Loucy (cell line): ENCODE measurements at regions not wholly inside any gene's neighbourhood (a gene's known extent, or its start where the extent isn't known, plus 50 kb on each side); places are given as distances from the start of the nearest gene placed in this dataset.

Source experiments
- H2AFZ ChIP-seq: fragments of 200-600 bp; sonication (generic); 2 replicates; pipeline ENCODE4 v1.6.0; 2016; ENCODE audit warnings: antibody characterized with exemption, mild to moderate bottlenecking, low read length, moderate library complexity
- H3F3A ChIP-seq: fragments of 200-600 bp; 2 replicates; pipeline ENCODE4 v1.6.0; 2016; ENCODE audit warnings: antibody characterized with exemption, low read depth, mild to moderate bottlenecking
- H3K27me3 ChIP-seq: fragments of 200-600 bp; sonication (generic); 2 replicates; pipeline ENCODE4 v1.6.1; 2014; ENCODE audit warnings: low read length, mild to moderate bottlenecking; ENCODE audit not compliant: insufficient read depth, poor library complexity, severe bottlenecking
- H3K36me3 ChIP-seq: fragments of 200-600 bp; sonication (generic); 2 replicates; pipeline ENCODE4 v1.6.1; 2016; ENCODE audit warnings: low read length; ENCODE audit not compliant: insufficient read depth
- H3K4me1 ChIP-seq: fragments of 200-600 bp; sonication (generic); 2 replicates; pipeline ENCODE4 v1.5.1; 2014; ENCODE audit warnings: low read length, mild to moderate bottlenecking; ENCODE audit not compliant: insufficient read depth, poor library complexity, severe bottlenecking
- H3K4me2 ChIP-seq: fragments of 200-600 bp; sonication (generic); 2 replicates; pipeline ENCODE4 v1.6.0; 2014; ENCODE audit warnings: antibody characterized with exemption, low read length, low read depth, mild to moderate bottlenecking; ENCODE audit not compliant: poor library complexity, severe bottlenecking
- H3K4me3 ChIP-seq: fragments of 200-600 bp; sonication (generic); 2 replicates; pipeline ENCODE4 v1.5.1; 2014; ENCODE audit warnings: low read length, mild to moderate bottlenecking, mixed read lengths; ENCODE audit not compliant: poor library complexity, severe bottlenecking
- H3K79me2 ChIP-seq: fragments of 200-600 bp; sonication (generic); 2 replicates; pipeline ENCODE4 v1.6.1; 2014; ENCODE audit warnings: low read length; ENCODE audit not compliant: insufficient read depth
- H3K9ac ChIP-seq: fragments of 200-600 bp; sonication (generic); 2 replicates; pipeline ENCODE4 v1.6.0; 2014; ENCODE audit warnings: mild to moderate bottlenecking, low read depth, low read length, moderate library complexity; ENCODE audit not compliant: poor library complexity, severe bottlenecking
- H3K9me2 ChIP-seq: fragments of 200-600 bp; sonication (generic); replicated peaks from 2 replicates; pipeline ENCODE4 v1.6.1; 2016; ENCODE audit warnings: low read depth, low read length, mixed read lengths
- H3K9me3 ChIP-seq: fragments of 200-600 bp; sonication (generic); 2 replicates; pipeline ENCODE4 v1.6.1; 2014; ENCODE audit warnings: mild to moderate bottlenecking, antibody characterized with exemption, low read length, low read depth; ENCODE audit not compliant: insufficient read depth
- H4K20me1 ChIP-seq: fragments of 200-600 bp; sonication (generic); 2 replicates; pipeline ENCODE4 v1.6.0; 2014; ENCODE audit warnings: antibody characterized with exemption, low read length, mild to moderate bottlenecking; ENCODE audit not compliant: insufficient read depth, poor library complexity, severe bottlenecking
- CTCF ChIP-seq: fragments of 200-600 bp; sonication (generic); conservative IDR thresholded peaks from 2 replicates; pipeline ENCODE4 v1.5.1; 2014; ENCODE audit warnings: mild to moderate bottlenecking, antibody characterized with exemption, low read length
- EZH2phosphoT487 ChIP-seq: fragments of 200-600 bp; IDR thresholded peaks from 2 replicates; pipeline ENCODE4 v1.6.1; 2018; ENCODE audit warnings: antibody characterized with exemption, mild to moderate bottlenecking, moderate library complexity, borderline replicate concordance

- no peak overlapping the region for H2AFZ ChIP-seq
- H3K9me3 ChIP-seq, result no peaks in the 10 kb centered on the region
- TF ChIP-seq EZH2phosphoT487, result no peak
- no peak for TF ChIP-seq CTCF
Measured at GRCh38 chr10:106392778-106393177, 771.7 kb downstream of the SORCS1 start.

GRCh38 chr10:106387063-106387462 is 777.4 kb downstream of the SORCS1 start:
- no peak overlapping the region for H3K4me2 ChIP-seq
- no peaks in the 10 kb centered on the region for H3K4me1 ChIP-seq
- no peak overlapping the region for H3K9ac ChIP-seq
- H3K79me2 ChIP-seq, result no peaks in the 10 kb centered on the region
- H3K36me3 ChIP-seq, result no peaks in the 10 kb centered on the region
- no peaks in the 10 kb centered on the region for H3K9me3 ChIP-seq
- H2AFZ ChIP-seq, result no peak overlapping the region
- no peaks in the 10 kb centered on the region for H3F3A ChIP-seq
- TF ChIP-seq EZH2phosphoT487 (no peak), CTCF (no peak)
- no peaks in the 10 kb centered on the region for H3K9me2 ChIP-seq
- no peaks in the 10 kb centered on the region for H4K20me1 ChIP-seq
- H3K27me3 ChIP-seq, result no peaks in the 10 kb centered on the region
- no peak overlapping the region for H3K4me3 ChIP-seq

More at GRCh38 chr10:106392778-106393177, 771.7 kb downstream of the SORCS1 start:
- H3K4me3 ChIP-seq, result no peak overlapping the region
- H3K4me1 ChIP-seq, result no peaks in the 10 kb centered on the region
- no peaks in the 10 kb centered on the region for H3K36me3 ChIP-seq
- no peaks in the 10 kb centered on the region for H3F3A ChIP-seq
- no peaks in the 10 kb centered on the region for H4K20me1 ChIP-seq
- H3K9me2 ChIP-seq, result no peaks in the 10 kb centered on the region
- no peaks in the 10 kb centered on the region for H3K79me2 ChIP-seq
- no peaks in the 10 kb centered on the region for H3K27me3 ChIP-seq
- H3K4me2 ChIP-seq, result no peak overlapping the region
- H3K9ac ChIP-seq, result no peak overlapping the region

GRCh38 chr10:106384496-106384895 is 780.0 kb downstream of the SORCS1 start:
- H3K4me3 ChIP-seq, result no peak overlapping the region
- no peaks in the 10 kb centered on the region for H3K4me1 ChIP-seq
- no peaks in the 10 kb centered on the region for H3F3A ChIP-seq
- H4K20me1 ChIP-seq, result no peaks in the 10 kb centered on the region
- H3K9me3 ChIP-seq, result no peaks in the 10 kb centered on the region
- H3K4me2 ChIP-seq, result no peak overlapping the region
- H3K9ac ChIP-seq, result no peak overlapping the region
- H2AFZ ChIP-seq, result no peak overlapping the region
- no peaks in the 10 kb centered on the region for H3K27me3 ChIP-seq
- H3K36me3 ChIP-seq, result no peaks in the 10 kb centered on the region
- no peaks in the 10 kb centered on the region for H3K79me2 ChIP-seq
- no peaks in the 10 kb centered on the region for H3K9me2 ChIP-seq
- no peak for TF ChIP-seq CTCF
- TF ChIP-seq EZH2phosphoT487, result no peak
